ENCODE measurements at regions not wholly inside any gene's neighbourhood (a gene's known extent, or its start where the extent isn't known, plus 50 kb on each side); places are given as distances from the start of the nearest gene placed in this dataset.
"Not testable (repeated sequence)": the region's sequence is repeated elsewhere in the genome, so short reads cannot be mapped to it uniquely, and the experiment has no call there.

DNA sequence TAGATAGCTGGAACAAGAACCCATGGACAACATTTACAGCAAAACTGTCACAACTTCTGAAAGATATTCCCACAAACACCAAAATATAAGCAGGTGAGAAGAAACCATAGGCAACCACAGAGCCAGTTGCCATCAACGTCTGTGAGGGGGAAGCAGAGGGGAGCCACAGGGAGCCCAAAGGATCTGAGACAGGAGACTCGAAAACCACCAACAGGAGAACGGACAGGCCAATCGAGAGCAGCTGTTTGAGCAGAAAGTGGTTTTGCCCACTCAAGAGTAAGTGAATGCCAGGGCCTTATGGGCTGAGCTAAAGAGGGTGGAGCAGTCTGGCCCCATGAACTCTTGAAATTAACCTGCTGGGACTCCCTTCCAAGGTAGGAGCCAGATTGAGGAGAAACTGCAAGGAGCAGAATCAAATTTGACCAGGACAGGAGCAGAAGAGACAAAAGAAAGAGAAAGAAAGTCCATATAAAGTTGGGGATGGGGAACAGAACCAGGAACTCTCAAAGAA, 195.4 kb downstream of the ANKRD60 start:
- no peak for DNase-seq

DNA sequence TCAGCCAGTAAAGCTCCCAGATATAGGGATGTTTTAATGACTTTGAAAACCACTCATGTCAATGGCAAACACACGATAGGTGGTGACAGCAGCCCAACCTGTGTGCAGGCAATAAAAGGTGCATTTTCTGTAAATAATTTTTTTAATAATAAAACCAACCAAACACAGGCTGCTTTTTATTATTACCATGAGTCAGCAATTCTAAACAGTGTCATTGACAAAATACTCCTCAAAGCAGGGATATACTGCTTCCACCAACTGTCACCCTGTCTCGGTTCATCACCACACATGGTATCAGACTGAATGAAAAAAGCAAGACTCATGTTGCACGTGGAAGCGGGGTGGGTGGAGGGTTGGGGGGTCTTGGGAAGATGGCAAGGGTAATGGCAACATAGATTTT, 195.9 kb downstream of the ANKRD60 start:
- no peak for DNase-seq

- not testable (repeated sequence) for DNase-seq
Observed at GRCh38 chr20:58031350-58031749, 197.1 kb downstream of the ANKRD60 start.

DNA sequence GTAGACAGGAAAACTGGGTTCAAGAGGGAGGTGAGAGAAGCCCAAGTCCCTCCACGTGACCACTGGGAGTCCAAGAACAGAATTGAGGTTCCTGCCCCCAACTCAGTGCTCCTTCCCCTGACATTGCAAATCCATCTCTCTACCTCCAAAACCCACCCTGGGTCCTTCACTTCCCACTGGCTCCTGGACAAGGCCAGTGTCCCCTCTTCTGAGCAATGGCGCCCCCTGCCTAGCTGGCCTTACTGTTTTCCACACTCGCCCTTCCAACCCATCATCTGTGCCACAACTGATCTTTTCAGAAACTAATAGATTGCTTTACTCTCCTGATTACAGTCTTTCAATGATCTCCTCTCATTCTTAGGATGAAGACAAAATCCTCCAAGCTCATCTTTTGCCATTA, 200.3 kb downstream of the ANKRD60 start:
- no peak for DNase-seq

GRCh38 chr20:58026361-58026760, 202.1 kb downstream of the ANKRD60 start:
- DNase-seq, result no peak

DNA sequence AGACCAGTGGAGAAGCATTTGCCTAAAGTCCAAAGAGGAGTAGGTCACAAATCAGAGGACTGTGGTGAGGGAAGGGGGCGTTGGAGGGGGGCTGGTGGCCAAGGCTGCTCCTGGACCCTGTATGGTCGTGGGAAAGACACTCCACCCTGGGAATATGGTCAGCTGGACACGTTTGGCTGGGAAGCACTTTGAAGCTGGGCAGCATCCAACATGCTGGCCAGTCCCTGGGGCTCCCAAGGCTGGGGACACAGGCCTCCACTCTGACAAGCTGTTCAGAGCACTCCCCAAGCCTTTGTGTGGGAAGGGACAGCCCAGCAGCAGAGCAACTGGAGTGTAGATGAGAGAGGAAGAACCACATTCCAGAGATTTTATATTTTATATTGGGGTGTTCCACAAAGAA, 203.2 kb downstream of the ANKRD60 start:
- DNase-seq, result no peak

DNA sequence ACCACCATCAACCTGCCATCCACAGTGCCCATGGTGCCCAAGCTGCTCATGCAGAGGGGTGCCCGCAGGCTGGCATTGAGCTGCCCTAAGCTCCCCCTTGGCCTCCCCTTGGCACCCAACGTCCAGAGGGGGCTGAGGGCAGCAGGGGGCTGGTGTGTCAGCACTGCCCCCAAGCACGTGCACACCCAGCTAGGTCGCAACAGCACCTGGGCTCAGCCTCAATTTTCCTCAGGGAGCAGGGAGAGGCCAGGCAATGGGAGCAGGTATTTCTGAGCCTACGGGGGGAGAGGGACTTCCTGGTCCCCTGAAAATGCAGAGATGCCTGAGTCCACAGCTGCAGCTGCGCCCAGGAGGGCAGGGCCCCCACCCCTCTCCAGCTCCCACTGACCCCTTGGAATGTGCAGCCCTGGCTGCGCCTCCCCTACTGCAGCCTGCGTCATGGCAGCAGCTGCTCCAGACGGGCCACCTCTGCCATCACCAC, 204.2 kb downstream of the ANKRD60 start:
- no peak for DNase-seq

- DNase-seq, result no peak
Observed at GRCh38 chr20:58023781-58024180, 204.7 kb downstream of the ANKRD60 start.

DNA sequence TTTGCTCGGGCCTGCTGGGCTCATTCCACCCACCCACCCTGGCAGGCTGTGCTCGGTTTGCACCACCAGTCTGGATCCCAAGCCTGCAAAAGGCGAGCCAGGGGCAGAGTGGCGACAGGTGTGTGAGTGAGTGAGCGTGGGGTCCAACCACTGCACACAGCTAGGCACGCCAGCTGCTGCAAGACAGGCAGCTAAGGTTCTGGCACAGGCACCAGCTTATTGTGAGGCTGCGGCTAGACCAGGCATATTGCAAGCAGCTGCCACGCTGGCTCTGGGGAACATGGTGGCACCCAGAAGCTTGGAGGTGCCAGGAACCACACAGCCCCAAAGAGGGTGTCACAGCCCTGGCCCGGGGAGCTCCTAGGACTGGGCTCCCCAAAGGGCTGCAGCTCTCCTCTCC, 205.1 kb downstream of the ANKRD60 start:
- DNase-seq, result no peak

GRCh38 chr20:58022711-58023110, 205.7 kb downstream of the ANKRD60 start:
- no peak for DNase-seq

- no peak for DNase-seq
Observed at GRCh38 chr20:58021481-58021880, 207.0 kb downstream of the ANKRD60 start.

GRCh38 chr20:58020656-58021454, 207.6 kb downstream of the ANKRD60 start:
- DNase-seq, result no peak

DNA sequence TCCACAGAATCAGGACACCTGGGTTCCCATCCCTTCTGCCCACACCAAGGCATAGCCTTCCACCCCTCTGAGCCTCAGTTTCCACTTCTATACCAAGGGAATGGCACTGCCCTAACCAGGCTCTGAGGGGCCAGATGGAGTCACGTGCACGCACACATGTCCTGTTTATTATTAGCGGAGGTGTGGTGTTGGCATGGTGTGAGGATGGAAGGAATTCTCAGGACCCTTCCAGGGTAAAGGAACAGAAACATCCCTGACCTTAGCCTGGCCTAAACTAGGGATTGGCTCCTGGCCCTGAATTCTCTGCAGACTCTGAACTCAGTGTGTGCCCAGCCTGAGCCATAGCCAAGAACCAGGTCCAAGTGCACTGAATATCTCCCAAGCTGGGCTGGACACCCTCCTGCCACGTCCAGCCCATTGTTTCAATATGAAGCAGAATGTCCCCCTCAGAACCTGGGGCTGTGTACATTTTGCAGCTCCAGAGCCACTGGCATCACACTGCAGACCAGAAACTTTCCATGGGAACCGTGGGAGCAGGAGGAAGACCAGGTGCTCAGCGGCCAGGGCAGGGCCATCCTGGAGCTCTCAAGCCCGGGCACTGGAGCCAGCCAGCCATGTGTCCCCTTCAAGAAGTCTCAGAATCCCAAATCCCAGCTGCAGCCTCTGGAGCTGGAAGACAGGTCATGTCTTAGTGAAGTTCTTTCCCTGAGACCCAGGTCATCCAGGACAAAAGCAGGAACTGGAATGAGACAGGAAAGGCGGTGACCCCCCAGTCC, 208.4 kb downstream of the ANKRD60 start:
- no peak for DNase-seq

- no peak for DNase-seq
Observed at GRCh38 chr20:58019027-58019849, 209.2 kb downstream of the ANKRD60 start.

DNA sequence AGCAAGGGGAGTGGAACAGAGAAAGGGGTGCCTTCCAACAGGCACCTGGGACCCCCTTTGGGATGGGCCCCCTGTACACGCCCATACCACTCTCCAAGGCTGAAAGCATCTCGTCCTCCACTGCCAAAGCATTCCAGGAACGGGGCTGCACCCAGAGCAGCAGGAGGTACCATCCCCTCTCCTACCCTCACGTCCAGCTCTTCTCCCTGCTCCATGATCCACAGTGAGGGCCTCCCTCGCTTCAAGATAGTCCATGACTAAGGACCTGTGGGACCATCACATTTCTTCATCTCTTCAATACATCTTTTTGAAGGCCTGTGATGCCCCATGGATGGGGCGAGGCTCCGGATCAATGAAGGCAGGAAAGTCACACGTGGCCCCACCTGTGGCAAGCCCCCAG, 209.9 kb downstream of the ANKRD60 start:
- DNase-seq, result no peak

DNA sequence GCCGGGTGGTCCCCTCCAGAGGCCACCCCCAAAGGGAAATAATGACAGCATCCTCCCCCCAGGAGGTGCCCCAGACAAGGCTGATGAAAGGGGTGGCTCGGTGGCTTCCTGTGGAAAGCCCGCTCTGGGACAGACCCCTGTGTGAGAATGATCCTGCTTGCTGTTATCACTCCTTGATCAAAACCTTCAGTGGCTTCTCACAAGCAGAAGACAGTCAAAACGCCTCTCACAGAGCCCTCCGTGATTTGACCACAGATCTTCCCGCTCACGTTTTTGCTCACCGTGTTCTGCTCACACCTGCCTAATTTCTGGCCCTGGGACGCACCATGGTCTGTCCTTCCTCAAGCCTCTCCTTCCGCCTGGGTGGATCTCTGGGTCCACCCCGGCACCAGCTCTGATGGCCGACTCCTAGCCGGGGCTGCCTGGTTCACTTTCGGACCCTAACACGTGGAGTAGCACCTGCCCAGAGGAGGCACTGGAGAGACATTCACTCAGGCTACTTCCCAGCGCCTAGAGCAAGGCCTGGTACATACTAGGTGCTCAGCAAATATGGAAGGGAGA, 210.4 kb downstream of the ANKRD60 start:
- DNase-seq, result no peak

DNA sequence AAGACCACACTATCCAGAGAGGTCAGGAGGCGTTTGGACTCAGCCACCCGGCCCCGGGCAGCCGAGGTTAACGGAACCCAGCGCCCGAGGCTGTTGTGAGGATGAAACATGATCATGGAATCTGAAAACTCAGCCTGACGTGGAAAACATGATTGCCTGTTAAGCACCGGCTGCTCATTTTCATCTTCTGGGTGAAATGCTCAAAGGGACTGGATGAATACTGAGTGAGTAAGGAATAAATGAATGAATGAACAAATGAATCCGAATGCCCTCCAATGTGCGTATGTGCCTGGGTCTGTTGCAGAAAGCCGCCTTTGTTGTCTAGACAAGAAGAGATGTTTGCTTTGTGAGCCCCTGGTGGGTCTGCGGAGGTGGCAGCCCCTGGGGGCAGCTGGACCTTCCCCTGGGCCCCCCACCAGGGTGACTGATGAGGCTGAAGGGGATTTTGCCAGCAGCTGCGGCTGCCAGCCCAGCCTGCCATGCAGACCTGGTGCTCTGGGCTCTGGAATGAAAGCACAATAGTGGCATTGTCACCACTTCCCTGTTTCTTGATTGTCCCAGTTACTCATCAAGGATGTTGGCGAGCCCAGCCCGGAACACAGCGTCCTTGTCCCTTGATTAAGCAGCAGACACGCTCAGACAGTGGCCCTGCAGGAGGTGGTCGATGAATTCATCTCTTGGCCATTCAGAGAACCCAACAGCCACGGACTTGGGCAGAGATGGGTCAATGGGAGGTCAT, 211.1 kb downstream of the ANKRD60 start:
- no peak for DNase-seq

DNA sequence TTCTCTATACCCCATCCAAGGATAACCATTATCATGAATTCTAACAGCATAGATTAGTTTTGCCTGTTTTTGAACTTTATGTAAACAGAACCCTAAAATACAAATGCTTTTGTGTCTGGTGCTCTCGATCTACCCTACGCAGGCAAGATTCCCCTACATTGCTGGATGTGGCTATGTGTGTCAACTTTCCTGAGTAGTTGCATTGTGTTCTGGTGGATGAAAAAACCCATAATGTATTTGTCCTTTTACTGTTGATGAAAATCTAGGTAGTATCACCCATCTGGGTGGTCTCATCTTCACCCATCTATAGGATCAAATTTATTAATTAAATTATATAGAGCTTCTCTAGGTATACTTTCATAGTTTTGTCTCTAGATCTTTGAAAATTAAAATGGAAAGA, 211.7 kb downstream of the ANKRD60 start:
- no peak for DNase-seq

DNA sequence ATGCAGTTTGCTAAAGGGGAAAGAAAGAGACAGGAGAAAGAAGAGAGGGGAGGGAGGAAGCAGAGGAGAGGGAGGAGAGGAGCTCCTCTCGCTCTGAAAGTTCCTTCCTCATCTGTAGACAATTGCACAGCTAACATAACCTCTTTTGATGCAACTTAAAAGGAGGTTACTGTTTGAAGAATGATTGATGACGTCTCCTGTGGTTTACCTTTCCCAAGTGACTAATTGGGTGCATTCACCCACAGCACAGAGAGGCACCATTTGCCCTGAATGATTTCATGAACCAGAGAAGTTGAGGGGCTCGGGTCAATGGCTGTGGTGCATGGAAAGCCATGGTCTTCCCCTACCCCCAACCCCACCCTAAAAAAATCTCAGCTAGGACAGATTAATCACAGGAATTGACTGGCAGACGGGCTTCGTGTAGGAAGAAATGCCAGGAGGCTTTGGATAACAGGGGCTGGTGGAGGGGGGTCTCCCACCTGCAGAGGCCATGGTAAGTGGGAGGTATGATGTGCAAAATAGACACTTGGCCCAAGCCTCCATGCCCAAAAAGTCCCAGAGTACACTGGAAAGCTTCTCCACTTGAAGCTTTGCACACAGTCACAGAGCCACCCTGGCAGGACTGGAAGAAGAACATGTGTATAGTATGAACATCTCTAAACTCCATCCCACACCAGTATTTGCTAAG, 213.7 kb downstream of the ANKRD60 start:
- DNase-seq, result peak; percentile 10

DNA sequence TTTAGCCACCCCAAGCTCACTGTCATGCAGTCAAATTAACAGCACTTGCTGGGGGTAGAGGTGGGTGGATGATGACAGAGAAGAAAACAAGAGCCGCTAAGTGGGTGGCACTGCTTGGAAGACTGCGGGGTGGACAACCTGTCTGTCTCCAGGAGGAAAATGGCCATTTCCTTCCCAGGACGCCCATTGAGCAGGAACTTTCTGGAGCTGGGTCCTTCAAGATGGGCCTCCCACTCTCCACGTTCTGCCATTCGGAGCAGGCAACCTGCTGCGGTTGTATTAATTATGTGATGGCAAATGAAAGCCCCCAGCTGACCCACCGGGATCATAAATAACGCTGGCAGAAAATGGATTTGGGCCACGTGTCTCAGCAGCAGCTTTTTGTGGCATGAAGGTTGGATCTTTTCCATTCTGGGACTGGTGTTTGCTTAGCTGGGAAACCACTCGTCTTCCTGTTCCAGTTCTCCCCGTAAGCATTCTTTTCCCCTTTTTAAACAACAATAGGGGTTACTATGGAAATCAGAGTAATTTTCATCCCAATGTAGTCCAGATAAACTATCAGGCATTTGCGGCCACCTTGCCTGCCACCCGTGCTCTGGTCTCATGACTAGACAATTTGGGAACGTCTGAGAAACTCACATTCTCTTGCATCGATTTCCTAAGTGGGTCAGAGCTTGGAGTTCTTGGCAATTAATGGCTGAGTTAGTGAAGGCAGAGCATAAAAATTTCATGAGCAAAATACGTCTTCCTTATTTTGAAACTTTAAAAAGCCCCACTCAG, 215.5 kb downstream of the ANKRD60 start:
- DNase-seq, result no peak

Data from activated CD4-positive, alpha-beta T cell treated with anti-CD3 and anti-CD28 coated beads, Interleukin-2, amount 50 U/mL, for 16 hours (primary cell).